ENCODE measurements at regions not wholly inside any gene's neighbourhood (a gene's known extent, or its start where the extent isn't known, plus 50 kb on each side); places are given as distances from the start of the nearest gene placed in this dataset.
A peak's percentile ranks its signal among the peaks of the same experiment; 100 is the strongest.

GRCh38 chrX:1802912-1803311, 188.1 kb downstream of the ASMT start:
- no peaks in the 10 kb centered on the region for H3K27me3 ChIP-seq (ENCODE audit: insufficient read depth, low read length)
- no peak overlapping the region for H2AFZ ChIP-seq (ENCODE audit: low read length)
- TF ChIP-seq CTCF (IDR thresholded peaks at IDR 0.05; ENCODE audit: extremely low read depth, low read depth, low read length): no peak
- peaks cover 5% of the 10 kb centered on the region for H3K4me1 ChIP-seq (ENCODE audit: insufficient read depth, low read length)
- H3K27ac ChIP-seq (ENCODE audit: low read depth, low read length): no peak overlapping the region
- no peak overlapping the region for H3K4me2 ChIP-seq (ENCODE audit: insufficient read depth, low read length)
- DNase-seq (ENCODE audit: insufficient read length, low spot score, missing footprints): no peak
- no peaks in the 10 kb centered on the region for H3K9me3 ChIP-seq (ENCODE audit: low read depth, low read length)
- no peaks in the 10 kb centered on the region for H4K20me1 ChIP-seq (ENCODE audit: insufficient read depth, low read length)
- H3K4me3 ChIP-seq (ENCODE audit: insufficient read depth, low read length): no peak overlapping the region
- H3K79me2 ChIP-seq (ENCODE audit: insufficient read depth, low read length): no peaks in the 10 kb centered on the region
- no peaks in the 10 kb centered on the region for H3K36me3 ChIP-seq (ENCODE audit: insufficient read depth, low read length)

GRCh38 chrX:1803741-1804140, 188.9 kb downstream of the ASMT start:
- no peaks in the 10 kb centered on the region for H3K9me3 ChIP-seq (ENCODE audit: low read depth, low read length)
- DNase-seq (ENCODE audit: insufficient read length, low spot score, missing footprints): no peak
- no peaks in the 10 kb centered on the region for H3K36me3 ChIP-seq (ENCODE audit: insufficient read depth, low read length)
- no peak overlapping the region for H2AFZ ChIP-seq (ENCODE audit: low read length)
- H3K4me3 ChIP-seq (ENCODE audit: insufficient read depth, low read length): no peak overlapping the region
- H3K27ac ChIP-seq (ENCODE audit: low read depth, low read length): no peak overlapping the region
- no peaks in the 10 kb centered on the region for H4K20me1 ChIP-seq (ENCODE audit: insufficient read depth, low read length)
- no peaks in the 10 kb centered on the region for H3K79me2 ChIP-seq (ENCODE audit: insufficient read depth, low read length)
- H3K27me3 ChIP-seq (ENCODE audit: insufficient read depth, low read length): no peaks in the 10 kb centered on the region
- no peak overlapping the region for H3K4me2 ChIP-seq (ENCODE audit: insufficient read depth, low read length)
- peaks cover 5% of the 10 kb centered on the region for H3K4me1 ChIP-seq (ENCODE audit: insufficient read depth, low read length)
- TF ChIP-seq CTCF (IDR thresholded peaks at IDR 0.05; ENCODE audit: extremely low read depth, low read depth, low read length): no peak

GRCh38 chrX:1807301-1807731, 192.5 kb downstream of the ASMT start:
- no peaks in the 10 kb centered on the region for H4K20me1 ChIP-seq (ENCODE audit: insufficient read depth, low read length)
- no peak for TF ChIP-seq CTCF (IDR thresholded peaks at IDR 0.05; ENCODE audit: extremely low read depth, low read depth, low read length)
- H3K27ac ChIP-seq (ENCODE audit: low read depth, low read length): no peak overlapping the region
- no peak overlapping the region for H3K4me3 ChIP-seq (ENCODE audit: insufficient read depth, low read length)
- no peaks in the 10 kb centered on the region for H3K4me1 ChIP-seq (ENCODE audit: insufficient read depth, low read length)
- H3K4me2 ChIP-seq (ENCODE audit: insufficient read depth, low read length): peak overlapping the region; percentile 53
- peak; percentile 79 for DNase-seq (ENCODE audit: insufficient read length, low spot score, missing footprints)
- H3K36me3 ChIP-seq (ENCODE audit: insufficient read depth, low read length): no peaks in the 10 kb centered on the region
- H3K79me2 ChIP-seq (ENCODE audit: insufficient read depth, low read length): no peaks in the 10 kb centered on the region
- H2AFZ ChIP-seq (ENCODE audit: low read length): no peak overlapping the region
- H3K9me3 ChIP-seq (ENCODE audit: low read depth, low read length): no peaks in the 10 kb centered on the region
- H3K27me3 ChIP-seq (ENCODE audit: insufficient read depth, low read length): no peaks in the 10 kb centered on the region

GRCh38 chrX:1809581-1809980, 194.7 kb downstream of the ASMT start:
- no peak overlapping the region for H3K4me3 ChIP-seq (ENCODE audit: insufficient read depth, low read length)
- H3K27ac ChIP-seq (ENCODE audit: low read depth, low read length): no peak overlapping the region
- no peaks in the 10 kb centered on the region for H3K9me3 ChIP-seq (ENCODE audit: low read depth, low read length)
- no peak overlapping the region for H3K4me2 ChIP-seq (ENCODE audit: insufficient read depth, low read length)
- no peak overlapping the region for H2AFZ ChIP-seq (ENCODE audit: low read length)
- H3K36me3 ChIP-seq (ENCODE audit: insufficient read depth, low read length): no peaks in the 10 kb centered on the region
- no peak for TF ChIP-seq CTCF (IDR thresholded peaks at IDR 0.05; ENCODE audit: extremely low read depth, low read depth, low read length)
- no peaks in the 10 kb centered on the region for H3K27me3 ChIP-seq (ENCODE audit: insufficient read depth, low read length)
- no peaks in the 10 kb centered on the region for H4K20me1 ChIP-seq (ENCODE audit: insufficient read depth, low read length)
- H3K79me2 ChIP-seq (ENCODE audit: insufficient read depth, low read length): no peaks in the 10 kb centered on the region
- H3K4me1 ChIP-seq (ENCODE audit: insufficient read depth, low read length): no peaks in the 10 kb centered on the region
- DNase-seq (ENCODE audit: insufficient read length, low spot score, missing footprints): no peak
